Cardiac muscle cell (in vitro differentiated cells and primary cell): ENCODE measurements at regions not wholly inside any gene's neighbourhood (a gene's known extent, or its start where the extent isn't known, plus 50 kb on each side); places are given as distances from the start of the nearest gene placed in this dataset.

ENCODE experiments used
- DNase-seq, 2 donors: peaks; one replicate each; pipeline versions ENCODE4 v3.0.0 to v3.0.0-alpha.2; 2010 to 2017; ENCODE audit warnings: low read depth in 1 of 2, low spot score in 1 of 2
- H3K27ac ChIP-seq: fragments of 200-600 bp; sonication (generic); 2 replicates; pipeline ENCODE4 v1.5.1; 2016
- H3K27me3 ChIP-seq: fragments of 200-600 bp; sonication (generic); 2 replicates; pipeline ENCODE4 v1.6.0; 2016; ENCODE audit warnings: control low read depth
- H3K36me3 ChIP-seq: fragments of 200-600 bp; sonication (generic); 2 replicates; pipeline ENCODE4 v1.5.1; 2016; ENCODE audit warnings: control low read depth
- H3K4me1 ChIP-seq: fragments of 200-600 bp; sonication (generic); 2 replicates; pipeline ENCODE4 v1.8.1; 2017; ENCODE audit warnings: low read depth, mild to moderate bottlenecking, mixed run types
- H3K4me3 ChIP-seq: fragments of 200-600 bp; sonication (generic); 2 replicates; pipeline ENCODE4 v1.5.1; 2016; ENCODE audit warnings: mild to moderate bottlenecking
- H3K9me3 ChIP-seq: fragments of 200-600 bp; sonication (generic); 2 replicates; pipeline ENCODE4 v1.5.1; 2017; ENCODE audit warnings: low read depth, mild to moderate bottlenecking, control low read depth
- CTCF ChIP-seq: IDR thresholded peaks from 2 replicates; pipeline ENCODE4 v1.5.1; 2012; ENCODE audit warnings: low read depth, mild to moderate bottlenecking, low read length

GRCh38 chr5:117889596-117889995 lies 1098.8 kb downstream of the DTWD2 start:
- no peak overlapping the region for H3K27ac ChIP-seq
- no peaks in the 10 kb centered on the region for H3K9me3 ChIP-seq
- no peak overlapping the region for H3K4me3 ChIP-seq
- peak in 1 of 2 donors; percentile 75 for DNase-seq
- H3K4me1 ChIP-seq: no peaks in the 10 kb centered on the region
- TF ChIP-seq CTCF: no peak
- H3K27me3 ChIP-seq: no peaks in the 10 kb centered on the region
- H3K36me3 ChIP-seq: no peaks in the 10 kb centered on the region

- peak in 1 of 2 donors; percentile 48 for DNase-seq
- Histone ChIP-seq H3K27me3 (no peaks in the 10 kb centered on the region), H3K4me1 (no peaks in the 10 kb centered on the region), H3K4me3 (no peak overlapping the region), H3K36me3 (no peaks in the 10 kb centered on the region), H3K9me3 (no peaks in the 10 kb centered on the region), H3K27ac (no peak overlapping the region)
- no peak for TF ChIP-seq CTCF
Measured at GRCh38 chr5:117888688-117889087, 1099.7 kb downstream of the DTWD2 start.

- no peaks in the 10 kb centered on the region for H3K27me3 ChIP-seq
- no peak for DNase-seq
- TF ChIP-seq CTCF: no peak
- H3K9me3 ChIP-seq: no peaks in the 10 kb centered on the region
- no peak overlapping the region for H3K27ac ChIP-seq
- H3K4me3 ChIP-seq: no peak overlapping the region
- H3K4me1 ChIP-seq: peaks cover 3% of the 10 kb centered on the region
- H3K36me3 ChIP-seq: no peaks in the 10 kb centered on the region
Measured at GRCh38 chr5:117881426-117882230, 1106.7 kb downstream of the DTWD2 start.

- TF ChIP-seq CTCF: no peak
Measured at GRCh38 chr5:117880932-117881331, 1107.4 kb downstream of the DTWD2 start.

GRCh38 chr5:117877731-117878130 lies 1110.6 kb downstream of the DTWD2 start:
- Histone ChIP-seq H3K27me3 (no peaks in the 10 kb centered on the region), H3K4me1 (peaks cover 3% of the 10 kb centered on the region), H3K27ac (no peak overlapping the region), H3K4me3 (no peak overlapping the region), H3K36me3 (no peaks in the 10 kb centered on the region), H3K9me3 (no peaks in the 10 kb centered on the region)
- TF ChIP-seq CTCF: no peak
- DNase-seq: no peak

More at GRCh38 chr5:117880932-117881331, 1107.4 kb downstream of the DTWD2 start:
- peaks cover 3% of the 10 kb centered on the region for H3K4me1 ChIP-seq
- H3K36me3 ChIP-seq: no peaks in the 10 kb centered on the region
- no peaks in the 10 kb centered on the region for H3K9me3 ChIP-seq
- no peak overlapping the region for H3K4me3 ChIP-seq
- H3K27me3 ChIP-seq: no peaks in the 10 kb centered on the region
- DNase-seq: no peak
- no peak overlapping the region for H3K27ac ChIP-seq
